ENCODE measurements at regions not wholly inside any gene's neighbourhood (a gene's known extent, or its start where the extent isn't known, plus 50 kb on each side); places are given as distances from the start of the nearest gene placed in this dataset.

GRCh38 chr2:103010751-103011150, 248.9 kb downstream of the TMEM182 start:
- ATAC-seq = no peak
- no peak for DNase-seq (ENCODE audit: low spot score)

- ATAC-seq (no peak), DNase-seq (ENCODE audit: low spot score) (no peak)
These were observed 250.8 kb downstream of the TMEM182 start for GRCh38 chr2:103012590-103012989.

GRCh38 chr2:103025056-103025455, 263.2 kb downstream of the TMEM182 start:
- no peak for DNase-seq (ENCODE audit: low spot score)
- no peak for ATAC-seq

GRCh38 chr2:103028181-103028580, 266.4 kb downstream of the TMEM182 start:
- ATAC-seq = no peak
- DNase-seq (ENCODE audit: low spot score) = no peak
